GM23338 (cell line): ENCODE measurements at regions not wholly inside any gene's neighbourhood (a gene's known extent, or its start where the extent isn't known, plus 50 kb on each side); places are given as distances from the start of the nearest gene placed in this dataset.

ENCODE experiments used
- ATAC-seq: fragments of 200-7000 bp; cut with Tn5 transposase; 3 replicates; pipeline ENCODE4 v1.9.1; 2020
- DNase-seq: peaks from one replicate; pipeline ENCODE4 v3.0.0-alpha.2; 2015; ENCODE audit warnings: low spot score
- H2AFZ ChIP-seq: fragments of 200-600 bp; sonication (generic); 2 replicates; pipeline ENCODE4 v1.8.0; 2016; ENCODE audit warnings: antibody characterized with exemption, mild to moderate bottlenecking, moderate library complexity
- H3F3A ChIP-seq: fragments of 200-600 bp; sonication (generic); replicated peaks from 2 replicates; pipeline ENCODE4 v1.8.0; 2017; ENCODE audit warnings: antibody characterized with exemption, mixed run types, low read depth
- H3K27ac ChIP-seq: fragments of 200-600 bp; sonication (generic); 2 replicates; pipeline ENCODE4 v1.6.1; 2016; ENCODE audit warnings: low read depth
- H3K27me3 ChIP-seq: fragments of 200-600 bp; sonication (generic); 2 replicates; pipeline ENCODE4 v1.8.0; 2016; ENCODE audit warnings: mild to moderate bottlenecking, mixed run types, moderate library complexity; ENCODE audit not compliant: insufficient read depth
- H3K36me3 ChIP-seq: fragments of 200-600 bp; sonication (generic); 2 replicates; pipeline ENCODE4 v1.8.0; 2016; ENCODE audit warnings: mild to moderate bottlenecking; ENCODE audit not compliant: insufficient read depth
- H3K4me1 ChIP-seq: fragments of 200-600 bp; sonication (generic); 2 replicates; pipeline ENCODE4 v1.8.0; 2016; ENCODE audit warnings: mild to moderate bottlenecking, moderate library complexity; ENCODE audit not compliant: insufficient read depth
- H3K4me2 ChIP-seq: fragments of 200-600 bp; sonication (generic); 2 replicates; pipeline ENCODE4 v1.7.1; 2017; ENCODE audit warnings: mixed run types
- H3K4me3 ChIP-seq: fragments of 200-600 bp; sonication (generic); 2 replicates; pipeline ENCODE4 v1.6.1; 2016; ENCODE audit warnings: mixed run types
- H3K79me2 ChIP-seq: fragments of 200-600 bp; sonication (generic); replicated peaks from 2 replicates; pipeline ENCODE4 v1.8.0; 2017; ENCODE audit warnings: mild to moderate bottlenecking; ENCODE audit not compliant: insufficient read depth
- H3K9me2 ChIP-seq: fragments of 200-600 bp; sonication (generic); 2 replicates; pipeline ENCODE4 v1.8.0; 2017; ENCODE audit not compliant: insufficient read depth
- H4K20me1 ChIP-seq: fragments of 200-600 bp; sonication (generic); replicated peaks from 2 replicates; pipeline ENCODE4 v1.8.0; 2017; ENCODE audit warnings: mild to moderate bottlenecking; ENCODE audit not compliant: insufficient read depth
- H3K27ac Mint-ChIP-seq: 2 replicates; pipeline ENCODE4 v1.8.0; 2020; ENCODE audit warnings: inconsistent platforms, mild to moderate bottlenecking, moderate library complexity, mixed read lengths
- H3K27me3 Mint-ChIP-seq: 3 replicates; pipeline ENCODE4 v1.8.0; 2022; ENCODE audit warnings: low read depth, mild to moderate bottlenecking, moderate library complexity, mixed read lengths, inconsistent platforms; ENCODE audit not compliant: insufficient read depth, poor library complexity
- H3K36me3 Mint-ChIP-seq: 3 replicates; pipeline ENCODE4 v1.8.0; 2021; ENCODE audit warnings: low read depth, mild to moderate bottlenecking, inconsistent platforms, moderate library complexity, mixed read lengths
- H3K4me1 Mint-ChIP-seq: 3 replicates; pipeline ENCODE4 v1.8.0; 2020; ENCODE audit warnings: mild to moderate bottlenecking, inconsistent platforms, mixed read lengths
- H3K4me3 Mint-ChIP-seq: 3 replicates; pipeline ENCODE4 v1.8.0; 2021; ENCODE audit warnings: moderate library complexity, mild to moderate bottlenecking, inconsistent platforms, mixed read lengths
- H3K9me3 Mint-ChIP-seq: 3 replicates; pipeline ENCODE4 v1.8.0; 2020; ENCODE audit warnings: moderate library complexity, mild to moderate bottlenecking, inconsistent platforms, mixed read lengths
- CREB1 ChIP-seq: fragments of 250-450 bp; sonication (Bioruptor Pico); IDR thresholded peaks from 2 replicates; pipeline ENCODE4 v1.5.0; 2020; ENCODE audit warnings: low read depth, mild to moderate bottlenecking, moderate library complexity
- EZH2 ChIP-seq: fragments of 200-600 bp; sonication (generic); IDR thresholded peaks from one replicate; pipeline ENCODE4 v1.8.0; 2017; ENCODE audit warnings: antibody characterized with exemption, mild to moderate bottlenecking, low read depth; ENCODE audit not compliant: unreplicated experiment
- EZH2phosphoT487 ChIP-seq: fragments of 200-600 bp; sonication (generic); IDR thresholded peaks from one replicate; pipeline ENCODE4 v1.8.1; 2018; ENCODE audit warnings: antibody characterized with exemption; ENCODE audit not compliant: unreplicated experiment
- JUNB ChIP-seq: IDR thresholded peaks from one replicate; pipeline ENCODE4 v1.6.1; 2016; ENCODE audit warnings: antibody characterized with exemption; ENCODE audit not compliant: unreplicated experiment
- NANOG ChIP-seq: IDR thresholded peaks from 2 replicates; pipeline ENCODE4 v1.6.1; 2016; ENCODE audit warnings: antibody characterized with exemption, borderline replicate concordance
- POLR2AphosphoS5 ChIP-seq: IDR thresholded peaks from 2 replicates; pipeline ENCODE4 v1.6.1; 2016; ENCODE audit warnings: antibody characterized with exemption, low read depth
- STAT1 ChIP-seq: IDR thresholded peaks from one replicate; pipeline ENCODE4 v1.6.1; 2016; ENCODE audit warnings: antibody characterized with exemption; ENCODE audit not compliant: unreplicated experiment
- ZNF114 ChIP-seq: fragments of 250-450 bp; sonication (Bioruptor Pico); IDR thresholded peaks from 2 replicates; pipeline ENCODE4 v1.5.0; 2020; ENCODE audit warnings: mild to moderate bottlenecking, moderate library complexity
- ZNF331 ChIP-seq: fragments of 250-450 bp; sonication (Bioruptor Pico); IDR thresholded peaks from 2 replicates; pipeline ENCODE4 v1.5.0; 2020; ENCODE audit warnings: low read depth, mild to moderate bottlenecking, moderate library complexity
- TF ChIP-seq, protein P1 (sequence below): IDR thresholded peaks from one replicate; pipeline ENCODE4 v1.6.1; 2018; ENCODE audit warnings: antibody characterized with exemption; ENCODE audit not compliant: unreplicated experiment
- TF ChIP-seq, protein P2 (sequence below): fragments of 250-450 bp; sonication (Bioruptor Pico); IDR thresholded peaks from 2 replicates; pipeline ENCODE4 v1.5.0; 2020; ENCODE audit warnings: mild to moderate bottlenecking, moderate library complexity
- TF ChIP-seq, protein P3 (sequence below), 2 experiments: fragments of 200-600 bp in 1 of 2; sonication (generic) in 1 of 2; conservative IDR thresholded peaks; 2 replicates each; pipeline versions ENCODE4 v1.5.1 to v1.6.1; 2016 to 2017; ENCODE audit warnings: antibody characterized with exemption in 2 of 2, low read depth in 2 of 2, mild to moderate bottlenecking in 2 of 2, moderate library complexity in 1 of 2

DNA sequence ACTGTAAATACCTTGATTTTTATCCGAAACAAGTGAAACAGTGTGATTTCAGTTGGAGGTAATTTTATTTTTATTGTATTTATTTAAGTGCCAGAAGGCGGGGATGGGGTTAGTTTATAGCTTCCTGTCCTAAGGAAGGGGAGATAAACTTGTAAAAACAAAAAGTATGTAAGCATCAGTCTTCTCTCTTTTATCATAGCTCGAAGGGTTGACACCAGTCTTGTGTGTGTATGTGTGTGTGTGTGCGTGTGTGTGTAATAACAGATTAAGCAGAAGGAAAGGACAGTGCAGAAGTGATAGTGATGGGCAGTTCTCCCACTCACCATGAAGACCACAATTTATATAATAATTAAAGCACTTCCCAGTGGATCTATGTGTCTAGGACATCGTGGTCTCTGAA lies 793.3 kb downstream of the PLCL1 start:
- no peak for ATAC-seq
- Histone ChIP-seq H3K36me3 (no peaks in the 10 kb centered on the region), H3K27ac (no peak overlapping the region), H2AFZ (no peak overlapping the region), H3K79me2 (no peaks in the 10 kb centered on the region), H4K20me1 (no peaks in the 10 kb centered on the region), H3K27me3 (no peaks in the 10 kb centered on the region), H3K9me2 (no peaks in the 10 kb centered on the region), H3K4me1 (0 out of 2 replicates have a peak, but pooled peaks cover 6% of the 10 kb centered on the region), H3F3A (no peaks in the 10 kb centered on the region), H3K4me3 (no peak overlapping the region), H3K4me2 (no peak overlapping the region)
- Mint-ChIP-seq H3K27me3 (no peaks in the 10 kb centered on the region), H3K4me1 (peaks cover 2% of the 10 kb centered on the region; the same call in 1 of the 3 replicates), H3K36me3 (no peaks in the 10 kb centered on the region), H3K4me3 (no peak overlapping the region), H3K9me3 (no peaks in the 10 kb centered on the region), H3K27ac (no peak overlapping the region)
- no peak for TF ChIP-seq ZNF331 (CRISPR knock-in tag)
- TF ChIP-seq POLR2AphosphoS5, result no peak
- no peak for TF ChIP-seq CREB1
- no peak for TF ChIP-seq EZH2
- TF ChIP-seq, protein P1, sequence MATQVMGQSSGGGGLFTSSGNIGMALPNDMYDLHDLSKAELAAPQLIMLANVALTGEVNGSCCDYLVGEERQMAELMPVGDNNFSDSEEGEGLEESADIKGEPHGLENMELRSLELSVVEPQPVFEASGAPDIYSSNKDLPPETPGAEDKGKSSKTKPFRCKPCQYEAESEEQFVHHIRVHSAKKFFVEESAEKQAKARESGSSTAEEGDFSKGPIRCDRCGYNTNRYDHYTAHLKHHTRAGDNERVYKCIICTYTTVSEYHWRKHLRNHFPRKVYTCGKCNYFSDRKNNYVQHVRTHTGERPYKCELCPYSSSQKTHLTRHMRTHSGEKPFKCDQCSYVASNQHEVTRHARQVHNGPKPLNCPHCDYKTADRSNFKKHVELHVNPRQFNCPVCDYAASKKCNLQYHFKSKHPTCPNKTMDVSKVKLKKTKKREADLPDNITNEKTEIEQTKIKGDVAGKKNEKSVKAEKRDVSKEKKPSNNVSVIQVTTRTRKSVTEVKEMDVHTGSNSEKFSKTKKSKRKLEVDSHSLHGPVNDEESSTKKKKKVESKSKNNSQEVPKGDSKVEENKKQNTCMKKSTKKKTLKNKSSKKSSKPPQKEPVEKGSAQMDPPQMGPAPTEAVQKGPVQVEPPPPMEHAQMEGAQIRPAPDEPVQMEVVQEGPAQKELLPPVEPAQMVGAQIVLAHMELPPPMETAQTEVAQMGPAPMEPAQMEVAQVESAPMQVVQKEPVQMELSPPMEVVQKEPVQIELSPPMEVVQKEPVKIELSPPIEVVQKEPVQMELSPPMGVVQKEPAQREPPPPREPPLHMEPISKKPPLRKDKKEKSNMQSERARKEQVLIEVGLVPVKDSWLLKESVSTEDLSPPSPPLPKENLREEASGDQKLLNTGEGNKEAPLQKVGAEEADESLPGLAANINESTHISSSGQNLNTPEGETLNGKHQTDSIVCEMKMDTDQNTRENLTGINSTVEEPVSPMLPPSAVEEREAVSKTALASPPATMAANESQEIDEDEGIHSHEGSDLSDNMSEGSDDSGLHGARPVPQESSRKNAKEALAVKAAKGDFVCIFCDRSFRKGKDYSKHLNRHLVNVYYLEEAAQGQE, result no peak
- TF ChIP-seq STAT1, result no peak
- TF ChIP-seq, protein P2, sequence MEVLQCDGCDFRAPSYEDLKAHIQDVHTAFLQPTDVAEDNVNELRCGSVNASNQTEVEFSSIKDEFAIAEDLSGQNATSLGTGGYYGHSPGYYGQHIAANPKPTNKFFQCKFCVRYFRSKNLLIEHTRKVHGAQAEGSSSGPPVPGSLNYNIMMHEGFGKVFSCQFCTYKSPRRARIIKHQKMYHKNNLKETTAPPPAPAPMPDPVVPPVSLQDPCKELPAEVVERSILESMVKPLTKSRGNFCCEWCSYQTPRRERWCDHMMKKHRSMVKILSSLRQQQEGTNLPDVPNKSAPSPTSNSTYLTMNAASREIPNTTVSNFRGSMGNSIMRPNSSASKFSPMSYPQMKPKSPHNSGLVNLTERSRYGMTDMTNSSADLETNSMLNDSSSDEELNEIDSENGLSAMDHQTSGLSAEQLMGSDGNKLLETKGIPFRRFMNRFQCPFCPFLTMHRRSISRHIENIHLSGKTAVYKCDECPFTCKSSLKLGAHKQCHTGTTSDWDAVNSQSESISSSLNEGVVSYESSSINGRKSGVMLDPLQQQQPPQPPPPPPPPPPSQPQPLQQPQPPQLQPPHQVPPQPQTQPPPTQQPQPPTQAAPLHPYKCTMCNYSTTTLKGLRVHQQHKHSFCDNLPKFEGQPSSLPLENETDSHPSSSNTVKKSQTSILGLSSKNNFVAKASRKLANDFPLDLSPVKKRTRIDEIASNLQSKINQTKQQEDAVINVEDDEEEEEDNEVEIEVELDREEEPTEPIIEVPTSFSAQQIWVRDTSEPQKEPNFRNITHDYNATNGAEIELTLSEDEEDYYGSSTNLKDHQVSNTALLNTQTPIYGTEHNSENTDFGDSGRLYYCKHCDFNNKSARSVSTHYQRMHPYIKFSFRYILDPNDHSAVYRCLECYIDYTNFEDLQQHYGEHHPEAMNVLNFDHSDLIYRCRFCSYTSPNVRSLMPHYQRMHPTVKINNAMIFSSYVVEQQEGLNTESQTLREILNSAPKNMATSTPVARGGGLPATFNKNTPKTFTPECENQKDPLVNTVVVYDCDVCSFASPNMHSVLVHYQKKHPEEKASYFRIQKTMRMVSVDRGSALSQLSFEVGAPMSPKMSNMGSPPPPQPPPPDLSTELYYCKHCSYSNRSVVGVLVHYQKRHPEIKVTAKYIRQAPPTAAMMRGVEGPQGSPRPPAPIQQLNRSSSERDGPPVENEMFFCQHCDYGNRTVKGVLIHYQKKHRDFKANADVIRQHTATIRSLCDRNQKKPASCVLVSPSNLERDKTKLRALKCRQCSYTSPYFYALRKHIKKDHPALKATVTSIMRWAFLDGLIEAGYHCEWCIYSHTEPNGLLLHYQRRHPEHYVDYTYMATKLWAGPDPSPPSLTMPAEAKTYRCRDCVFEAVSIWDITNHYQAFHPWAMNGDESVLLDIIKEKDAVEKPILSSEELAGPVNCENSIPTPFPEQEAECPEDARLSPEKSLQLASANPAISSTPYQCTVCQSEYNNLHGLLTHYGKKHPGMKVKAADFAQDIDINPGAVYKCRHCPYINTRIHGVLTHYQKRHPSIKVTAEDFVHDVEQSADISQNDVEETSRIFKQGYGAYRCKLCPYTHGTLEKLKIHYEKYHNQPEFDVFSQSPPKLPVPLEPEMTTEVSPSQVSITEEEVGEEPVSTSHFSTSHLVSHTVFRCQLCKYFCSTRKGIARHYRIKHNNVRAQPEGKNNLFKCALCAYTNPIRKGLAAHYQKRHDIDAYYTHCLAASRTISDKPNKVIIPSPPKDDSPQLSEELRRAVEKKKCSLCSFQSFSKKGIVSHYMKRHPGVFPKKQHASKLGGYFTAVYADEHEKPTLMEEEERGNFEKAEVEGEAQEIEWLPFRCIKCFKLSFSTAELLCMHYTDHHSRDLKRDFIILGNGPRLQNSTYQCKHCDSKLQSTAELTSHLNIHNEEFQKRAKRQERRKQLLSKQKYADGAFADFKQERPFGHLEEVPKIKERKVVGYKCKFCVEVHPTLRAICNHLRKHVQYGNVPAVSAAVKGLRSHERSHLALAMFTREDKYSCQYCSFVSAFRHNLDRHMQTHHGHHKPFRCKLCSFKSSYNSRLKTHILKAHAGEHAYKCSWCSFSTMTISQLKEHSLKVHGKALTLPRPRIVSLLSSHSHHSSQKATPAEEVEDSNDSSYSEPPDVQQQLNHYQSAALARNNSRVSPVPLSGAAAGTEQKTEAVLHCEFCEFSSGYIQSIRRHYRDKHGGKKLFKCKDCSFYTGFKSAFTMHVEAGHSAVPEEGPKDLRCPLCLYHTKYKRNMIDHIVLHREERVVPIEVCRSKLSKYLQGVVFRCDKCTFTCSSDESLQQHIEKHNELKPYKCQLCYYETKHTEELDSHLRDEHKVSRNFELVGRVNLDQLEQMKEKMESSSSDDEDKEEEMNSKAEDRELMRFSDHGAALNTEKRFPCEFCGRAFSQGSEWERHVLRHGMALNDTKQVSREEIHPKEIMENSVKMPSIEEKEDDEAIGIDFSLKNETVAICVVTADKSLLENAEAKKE (CRISPR knock-in tag), result no peak
- no peak for TF ChIP-seq ZNF114 (CRISPR knock-in tag)
- TF ChIP-seq JUNB, result no peak
- no peak for TF ChIP-seq NANOG
- TF ChIP-seq, protein P3, sequence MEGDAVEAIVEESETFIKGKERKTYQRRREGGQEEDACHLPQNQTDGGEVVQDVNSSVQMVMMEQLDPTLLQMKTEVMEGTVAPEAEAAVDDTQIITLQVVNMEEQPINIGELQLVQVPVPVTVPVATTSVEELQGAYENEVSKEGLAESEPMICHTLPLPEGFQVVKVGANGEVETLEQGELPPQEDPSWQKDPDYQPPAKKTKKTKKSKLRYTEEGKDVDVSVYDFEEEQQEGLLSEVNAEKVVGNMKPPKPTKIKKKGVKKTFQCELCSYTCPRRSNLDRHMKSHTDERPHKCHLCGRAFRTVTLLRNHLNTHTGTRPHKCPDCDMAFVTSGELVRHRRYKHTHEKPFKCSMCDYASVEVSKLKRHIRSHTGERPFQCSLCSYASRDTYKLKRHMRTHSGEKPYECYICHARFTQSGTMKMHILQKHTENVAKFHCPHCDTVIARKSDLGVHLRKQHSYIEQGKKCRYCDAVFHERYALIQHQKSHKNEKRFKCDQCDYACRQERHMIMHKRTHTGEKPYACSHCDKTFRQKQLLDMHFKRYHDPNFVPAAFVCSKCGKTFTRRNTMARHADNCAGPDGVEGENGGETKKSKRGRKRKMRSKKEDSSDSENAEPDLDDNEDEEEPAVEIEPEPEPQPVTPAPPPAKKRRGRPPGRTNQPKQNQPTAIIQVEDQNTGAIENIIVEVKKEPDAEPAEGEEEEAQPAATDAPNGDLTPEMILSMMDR (conservative IDR thresholded peaks at IDR 0.05; ENCODE audit: low read depth in 2 of 2), result no peak
- TF ChIP-seq EZH2phosphoT487, result no peak
- no peak for DNase-seq
